Endothelial cell of umbilical vein (primary cell): ENCODE measurements at regions not wholly inside any gene's neighbourhood (a gene's known extent, or its start where the extent isn't known, plus 50 kb on each side); places are given as distances from the start of the nearest gene placed in this dataset.

Source experiments
- BruUV-seq: library from RNA; stranded (reverse); fragments of 400-500 nt; replicated peaks from 2 replicates; lab custom pipeline; 2021; lab: Mats Ljungman, UMichigan
- CTCF ChIA-PET: fragments of 300-600, 350-600 bp; sonication (Branson Sonifier 250); formaldehyde crosslinking; loops from one replicate; lab custom pipeline; 2021; ENCODE audit warnings: antibody characterized with exemption, inconsistent platforms; lab: Charles Lee
- POLR2A ChIA-PET: fragments of 300-600, 350-600 bp; sonication (Branson Sonifier 250); formaldehyde crosslinking; loops from one replicate; lab custom pipeline; 2021; ENCODE audit warnings: antibody characterized with exemption, inconsistent platforms; lab: Charles Lee
- DNase-seq: peaks from one replicate; pipeline ENCODE4 v3.0.0-alpha.2; 2011; ENCODE audit warnings: low read depth, low spot score
- FAIRE-seq: peaks from 2 replicates; lab custom pipeline; 2011; peaks lifted over from hg19 to GRCh38; lab: Jason Lieb, UNC
- H2AFZ ChIP-seq: 2 replicates; pipeline ENCODE4 v1.6.0; 2012; ENCODE audit warnings: low read depth, low read length, control low read depth, inconsistent platforms
- H3K27ac ChIP-seq: 2 replicates; pipeline ENCODE4 v1.5.1; 2011; ENCODE audit warnings: low read depth, mild to moderate bottlenecking, control low read depth, low read length, moderate library complexity; ENCODE audit not compliant: insufficient read depth
- H3K27me3 ChIP-seq, 2 experiments: 2 replicates each; pipeline versions ENCODE4 v1.6.0 to v1.6.1; 2011; ENCODE audit warnings: low read length in 2 of 2, mixed read lengths in 1 of 2; ENCODE audit not compliant: control insufficient read depth in 2 of 2, insufficient read depth in 2 of 2
- H3K36me3 ChIP-seq, 2 experiments: 2 replicates in 1 of 2; 3 replicates in 1 of 2; pipeline ENCODE4 v1.5.1; 2011; ENCODE audit warnings: low read length in 2 of 2, mild to moderate bottlenecking in 1 of 2, moderate library complexity in 1 of 2; ENCODE audit not compliant: control insufficient read depth in 2 of 2, insufficient read depth in 2 of 2; ENCODE audit errors: extremely low read depth in 1 of 2
- H3K4me1 ChIP-seq: 3 replicates; pipeline ENCODE4 v1.5.1; 2011; ENCODE audit warnings: mild to moderate bottlenecking, low read length; ENCODE audit not compliant: control insufficient read depth, insufficient read depth; ENCODE audit errors: extremely low read depth
- H3K4me2 ChIP-seq: 2 replicates; pipeline ENCODE4 v1.6.1; 2011; ENCODE audit warnings: low read length, control low read depth, mixed read lengths; ENCODE audit not compliant: insufficient read depth
- H3K4me3 ChIP-seq, 3 experiments: fragments of 200-600 bp in 1 of 3; sonication (generic), shearing (Covaris generic) in 1 of 3; replicated peaks in 1 of 3; 2 replicates each; pipeline ENCODE4 v1.5.1; 2011 to 2016; ENCODE audit warnings: control low read depth in 3 of 3, low read length in 3 of 3, mild to moderate bottlenecking in 2 of 3, inconsistent platforms in 1 of 3, low read depth in 1 of 3, moderate library complexity in 1 of 3; ENCODE audit not compliant: insufficient read depth in 1 of 3
- H3K79me2 ChIP-seq: 2 replicates; pipeline ENCODE4 v1.6.0; 2012; ENCODE audit warnings: low read length, inconsistent platforms; ENCODE audit not compliant: control insufficient read depth, insufficient read depth
- H3K9ac ChIP-seq: replicated peaks from 2 replicates; pipeline ENCODE3; 2011; ENCODE audit warnings: low read length, control low read depth; ENCODE audit not compliant: insufficient read depth; ENCODE audit errors: extremely low read depth
- H3K9me1 ChIP-seq: replicated peaks from 3 replicates; pipeline ENCODE4 v1.6.0; 2011; ENCODE audit warnings: mild to moderate bottlenecking, low read length; ENCODE audit not compliant: control insufficient read depth, insufficient read depth; ENCODE audit errors: extremely low read depth
- H3K9me3 ChIP-seq: replicated peaks from 2 replicates; pipeline ENCODE4 v1.5.1; 2012; ENCODE audit warnings: low read length, inconsistent platforms; ENCODE audit not compliant: control insufficient read depth, insufficient read depth
- H4K20me1 ChIP-seq: replicated peaks from 2 replicates; pipeline ENCODE3; 2011; ENCODE audit warnings: mild to moderate bottlenecking, low read length; ENCODE audit not compliant: control insufficient read depth, insufficient read depth; ENCODE audit errors: extremely low read depth
- CTCF ChIP-seq, 2 donors: IDR thresholded peaks; 1 replicate in 1 of 2; 2 replicates in 1 of 2; pipeline ENCODE4 v1.5.1; 2011; ENCODE audit warnings: low read length in 2 of 2, mild to moderate bottlenecking in 2 of 2, moderate library complexity in 2 of 2, control low read depth in 1 of 2, inconsistent platforms in 1 of 2, low read depth in 1 of 2; ENCODE audit not compliant: insufficient read depth in 1 of 2; ENCODE audit errors: extremely low read depth in 1 of 2
- EZH2 ChIP-seq: IDR thresholded peaks from 2 replicates; pipeline ENCODE4 v1.6.1; 2012; ENCODE audit warnings: borderline replicate concordance, low read depth, mild to moderate bottlenecking, moderate library complexity, low read length, inconsistent platforms; ENCODE audit not compliant: severe bottlenecking
- JUN ChIP-seq: IDR thresholded peaks from 2 replicates; pipeline ENCODE4 v1.6.1; 2011; ENCODE audit warnings: borderline replicate concordance, low read depth; ENCODE audit not compliant: insufficient read length, insufficient read depth
- MAX ChIP-seq: IDR thresholded peaks from 2 replicates; pipeline ENCODE4 v1.6.1; 2011; ENCODE audit not compliant: insufficient read depth, insufficient read length
- MYC ChIP-seq: IDR thresholded peaks from one replicate; pipeline ENCODE4 v1.6.1; 2011; ENCODE audit warnings: mild to moderate bottlenecking, low read depth, low read length
- POLR2A ChIP-seq: IDR thresholded peaks from 2 replicates; pipeline ENCODE4 v1.6.1; 2012; ENCODE audit warnings: low read depth, mild to moderate bottlenecking, control low read depth, low read length
- POLR2AphosphoS5 ChIP-seq: IDR thresholded peaks from 2 replicates; pipeline ENCODE4 v1.6.1; 2012; ENCODE audit warnings: low read depth, mild to moderate bottlenecking, control low read depth, low read length, moderate library complexity; ENCODE audit not compliant: insufficient read depth
- dilution Hi-C: fragments of 300-500 bp; cut with MboI; formaldehyde crosslinking; loops from one replicate; pipeline ENCODE4 v1.15.0; 2019; ENCODE audit warnings: low sequenced_read_pairs; ENCODE audit not compliant: extremely low pct_ligation_motif_present
- intact Hi-C: fragments of 100-400 bp; cut with micrococcal nuclease; formaldehyde crosslinking; loops from one replicate; pipeline ENCODE4 v1.10.0; 2022

GRCh38 chrX:125203737-125204578 lies 115.7 kb upstream of the TEX13C start:
- POLR2A ChIA-PET = no interaction called here
- no peak overlapping the region for H3K4me3 ChIP-seq
- peaks cover 3 to 4% of the 10 kb centered on the region in 2 experiments for H3K27me3 ChIP-seq
- no peak overlapping the region for H3K27ac ChIP-seq
- CTCF ChIA-PET = no interaction called here
- H3K4me2 ChIP-seq = no peak overlapping the region
- intact Hi-C loops (no loop called here), dilution Hi-C loops (no loop called here)
- no peaks in the 10 kb centered on the region for H3K4me1 ChIP-seq
- TF ChIP-seq POLR2AphosphoS5 = no peak
- no peak for TF ChIP-seq MYC
- no peak for TF ChIP-seq JUN
- no peak for TF ChIP-seq CTCF (IDR thresholded peaks at IDR 0.05; ENCODE audit: extremely low read depth in 1 of 2, insufficient read depth in 1 of 2, low read depth in 1 of 2, low read length in 2 of 2)
- no peak for TF ChIP-seq POLR2A
- no peaks in the 10 kb centered on the region for H4K20me1 ChIP-seq
- DNase-seq (no peak), FAIRE-seq (no peak)
- H3K9me1 ChIP-seq = no peaks in the 10 kb centered on the region
- H3K79me2 ChIP-seq = no peaks in the 10 kb centered on the region
- H2AFZ ChIP-seq = no peak overlapping the region
- BruUV-seq = no TSS peak
- H3K36me3 ChIP-seq = no peaks in the 10 kb centered on the region
- H3K9me3 ChIP-seq = no peaks in the 10 kb centered on the region
- no peak overlapping the region for H3K9ac ChIP-seq

- DNase-seq (no peak), FAIRE-seq (no peak)
- Histone ChIP-seq H3K27me3 (peaks cover 3 to 4% of the 10 kb centered on the region in 2 experiments), H3K4me2 (no peak overlapping the region), H3K4me1 (no peaks in the 10 kb centered on the region), H3K4me3 (no peak overlapping the region), H3K27ac (no peak overlapping the region), H2AFZ (no peak overlapping the region), H3K9me3 (no peaks in the 10 kb centered on the region), H3K9ac (no peak overlapping the region), H4K20me1 (no peaks in the 10 kb centered on the region), H3K36me3 (no peaks in the 10 kb centered on the region), H3K79me2 (no peaks in the 10 kb centered on the region), H3K9me1 (no peaks in the 10 kb centered on the region)
- intact Hi-C loops = no loop called here
- TF ChIP-seq JUN (no peak), POLR2A (no peak), MAX (no peak), EZH2 (no peak), CTCF (IDR thresholded peaks at IDR 0.05; ENCODE audit: extremely low read depth in 1 of 2, insufficient read depth in 1 of 2, low read depth in 1 of 2, low read length in 2 of 2) (no peak)
- ChIA-PET POLR2A (no interaction called here), CTCF (no interaction called here)
- no TSS peak for BruUV-seq
- dilution Hi-C loops = no loop called here
Observed at GRCh38 chrX:125204681-125205132, 115.0 kb upstream of the TEX13C start.
